ENCODE measurements at regions not wholly inside any gene's neighbourhood (a gene's known extent, or its start where the extent isn't known, plus 50 kb on each side); places are given as distances from the start of the nearest gene placed in this dataset.

GRCh38 chr11:95495706-95496105 lies 264.7 kb upstream of the SESN3 start:
- Mint-ChIP-seq H3K9me3 (peaks cover 2% of the 10 kb centered on the region), H3K27me3 (no peaks in the 10 kb centered on the region), H3K4me3 (no peak overlapping the region), H3K4me1 (ENCODE audit: low read depth) (no peaks in the 10 kb centered on the region), H3K36me3 (ENCODE audit: low read depth) (peaks cover 4% of the 10 kb centered on the region), H3K27ac (no peak overlapping the region)
- CTCF ChIA-PET = interaction anchor here (0.6 to 2.2 kb wide), 3 partner anchors 13 to 165 kb away, joined by 3 to 6 read pairs (median 3); no protein-coding TSS in a partner anchor
- ATAC-seq = no peak
- no peak for TF ChIP-seq CTCF (IDR thresholded peaks at IDR 0.05)
- intact Hi-C loops (cut with micrococcal nuclease) = no loop called here
- no peak for DNase-seq
- POLR2A ChIA-PET = no interaction called here

- Mint-ChIP-seq H3K9me3 (peaks cover 2% of the 10 kb centered on the region), H3K27ac (no peak overlapping the region), H3K36me3 (ENCODE audit: low read depth) (peaks cover 4% of the 10 kb centered on the region), H3K27me3 (no peaks in the 10 kb centered on the region), H3K4me1 (ENCODE audit: low read depth) (no peaks in the 10 kb centered on the region), H3K4me3 (no peak overlapping the region)
- ChIA-PET CTCF (interaction anchor here (2.2 kb wide), 1 partner anchor 13 kb away, joined by 6 read pairs; no protein-coding TSS in a partner anchor), POLR2A (interaction anchor here (0.6 kb wide), 1 partner anchor 1187 kb away, joined by 3 read pairs; no protein-coding TSS in a partner anchor)
- intact Hi-C loops (cut with micrococcal nuclease) = no loop called here
- DNase-seq = no peak
- no peak for ATAC-seq
- TF ChIP-seq CTCF (IDR thresholded peaks at IDR 0.05) = no peak
These were observed 263.9 kb upstream of the SESN3 start for GRCh38 chr11:95494856-95495255.

GRCh38 chr11:95494167-95494566 lies 263.2 kb upstream of the SESN3 start:
- no peaks in the 10 kb centered on the region for H3K4me1 Mint-ChIP-seq (ENCODE audit: low read depth)
- ATAC-seq = no peak
- H3K27ac Mint-ChIP-seq = no peak overlapping the region
- no peak for TF ChIP-seq CTCF (IDR thresholded peaks at IDR 0.05)
- no peaks in the 10 kb centered on the region for H3K27me3 Mint-ChIP-seq
- peaks cover 4% of the 10 kb centered on the region for H3K9me3 Mint-ChIP-seq
- H3K4me3 Mint-ChIP-seq = no peak overlapping the region
- intact Hi-C loops (cut with micrococcal nuclease) = no loop called here
- POLR2A ChIA-PET = interaction anchor here (0.6 kb wide), 1 partner anchor 1188 kb away, joined by 3 read pairs; no protein-coding TSS in a partner anchor
- CTCF ChIA-PET = interaction anchor here (2.2 kb wide), 1 partner anchor 14 kb away, joined by 6 read pairs; no protein-coding TSS in a partner anchor
- no peak for DNase-seq
- peaks cover 4% of the 10 kb centered on the region for H3K36me3 Mint-ChIP-seq (ENCODE audit: low read depth)

GRCh38 chr11:95490625-95491024 lies 259.6 kb upstream of the SESN3 start:
- H3K27ac Mint-ChIP-seq = no peak overlapping the region
- no peak overlapping the region for H3K4me3 Mint-ChIP-seq
- ChIA-PET CTCF (no interaction called here), POLR2A (no interaction called here)
- H3K4me1 Mint-ChIP-seq (ENCODE audit: low read depth) = no peaks in the 10 kb centered on the region
- ATAC-seq (no peak), DNase-seq (no peak)
- no peak for TF ChIP-seq CTCF (IDR thresholded peaks at IDR 0.05)
- H3K9me3 Mint-ChIP-seq = peaks cover 4% of the 10 kb centered on the region
- H3K36me3 Mint-ChIP-seq (ENCODE audit: low read depth) = peaks cover 4% of the 10 kb centered on the region
- H3K27me3 Mint-ChIP-seq = no peaks in the 10 kb centered on the region
- intact Hi-C loops (cut with micrococcal nuclease) = no loop called here

- ChIA-PET CTCF (no interaction called here), POLR2A (no interaction called here)
- H3K27ac Mint-ChIP-seq = no peak overlapping the region
- TF ChIP-seq CTCF (IDR thresholded peaks at IDR 0.05) = no peak
- no peaks in the 10 kb centered on the region for H3K27me3 Mint-ChIP-seq
- no peak overlapping the region for H3K4me3 Mint-ChIP-seq
- peaks cover 5% of the 10 kb centered on the region for H3K9me3 Mint-ChIP-seq
- intact Hi-C loops (cut with micrococcal nuclease) = no loop called here
- DNase-seq (no peak), ATAC-seq (no peak)
- H3K4me1 Mint-ChIP-seq (ENCODE audit: low read depth) = no peaks in the 10 kb centered on the region
- H3K36me3 Mint-ChIP-seq (ENCODE audit: low read depth) = no peaks in the 10 kb centered on the region
These were observed 256.9 kb upstream of the SESN3 start for GRCh38 chr11:95487938-95488337.
